ENCODE measurements at regions not wholly inside any gene's neighbourhood (a gene's known extent, or its start where the extent isn't known, plus 50 kb on each side); places are given as distances from the start of the nearest gene placed in this dataset.

DNA sequence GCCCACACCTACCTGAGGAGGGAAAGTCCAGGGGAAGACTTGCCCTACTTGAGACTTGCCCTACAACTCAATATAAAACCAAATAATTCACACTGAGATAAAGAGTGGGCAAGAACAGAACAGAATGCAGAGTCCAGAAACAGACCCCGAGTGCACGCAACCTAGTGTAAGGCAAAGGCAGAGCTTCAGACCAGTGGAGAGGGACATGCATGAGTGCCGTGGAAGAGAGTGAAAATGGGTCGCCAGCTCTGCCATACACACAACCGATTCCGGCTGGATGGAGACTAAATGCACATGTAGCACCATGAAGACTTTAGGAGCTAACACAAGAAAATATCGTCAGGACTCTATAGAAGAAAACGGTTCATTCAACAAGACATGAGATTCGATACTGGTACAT is 58.8 kb upstream of the CST7 start:
- ATAC-seq = no peak
- DNase-seq = no peak
- intact Hi-C loops (cut with micrococcal nuclease) = no loop called here
- Mint-ChIP-seq H3K4me1 (ENCODE audit: low read depth) (no peaks in the 10 kb centered on the region), H3K36me3 (ENCODE audit: low read depth) (no peaks in the 10 kb centered on the region), H3K27ac (no peak overlapping the region), H3K4me3 (no peak overlapping the region), H3K27me3 (no peaks in the 10 kb centered on the region), H3K9me3 (no peaks in the 10 kb centered on the region)
- TF ChIP-seq, protein P1, sequence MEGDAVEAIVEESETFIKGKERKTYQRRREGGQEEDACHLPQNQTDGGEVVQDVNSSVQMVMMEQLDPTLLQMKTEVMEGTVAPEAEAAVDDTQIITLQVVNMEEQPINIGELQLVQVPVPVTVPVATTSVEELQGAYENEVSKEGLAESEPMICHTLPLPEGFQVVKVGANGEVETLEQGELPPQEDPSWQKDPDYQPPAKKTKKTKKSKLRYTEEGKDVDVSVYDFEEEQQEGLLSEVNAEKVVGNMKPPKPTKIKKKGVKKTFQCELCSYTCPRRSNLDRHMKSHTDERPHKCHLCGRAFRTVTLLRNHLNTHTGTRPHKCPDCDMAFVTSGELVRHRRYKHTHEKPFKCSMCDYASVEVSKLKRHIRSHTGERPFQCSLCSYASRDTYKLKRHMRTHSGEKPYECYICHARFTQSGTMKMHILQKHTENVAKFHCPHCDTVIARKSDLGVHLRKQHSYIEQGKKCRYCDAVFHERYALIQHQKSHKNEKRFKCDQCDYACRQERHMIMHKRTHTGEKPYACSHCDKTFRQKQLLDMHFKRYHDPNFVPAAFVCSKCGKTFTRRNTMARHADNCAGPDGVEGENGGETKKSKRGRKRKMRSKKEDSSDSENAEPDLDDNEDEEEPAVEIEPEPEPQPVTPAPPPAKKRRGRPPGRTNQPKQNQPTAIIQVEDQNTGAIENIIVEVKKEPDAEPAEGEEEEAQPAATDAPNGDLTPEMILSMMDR (IDR thresholded peaks at IDR 0.05) = no peak
- CTCF ChIA-PET = no interaction called here
- POLR2A ChIA-PET = no interaction called here

DNA sequence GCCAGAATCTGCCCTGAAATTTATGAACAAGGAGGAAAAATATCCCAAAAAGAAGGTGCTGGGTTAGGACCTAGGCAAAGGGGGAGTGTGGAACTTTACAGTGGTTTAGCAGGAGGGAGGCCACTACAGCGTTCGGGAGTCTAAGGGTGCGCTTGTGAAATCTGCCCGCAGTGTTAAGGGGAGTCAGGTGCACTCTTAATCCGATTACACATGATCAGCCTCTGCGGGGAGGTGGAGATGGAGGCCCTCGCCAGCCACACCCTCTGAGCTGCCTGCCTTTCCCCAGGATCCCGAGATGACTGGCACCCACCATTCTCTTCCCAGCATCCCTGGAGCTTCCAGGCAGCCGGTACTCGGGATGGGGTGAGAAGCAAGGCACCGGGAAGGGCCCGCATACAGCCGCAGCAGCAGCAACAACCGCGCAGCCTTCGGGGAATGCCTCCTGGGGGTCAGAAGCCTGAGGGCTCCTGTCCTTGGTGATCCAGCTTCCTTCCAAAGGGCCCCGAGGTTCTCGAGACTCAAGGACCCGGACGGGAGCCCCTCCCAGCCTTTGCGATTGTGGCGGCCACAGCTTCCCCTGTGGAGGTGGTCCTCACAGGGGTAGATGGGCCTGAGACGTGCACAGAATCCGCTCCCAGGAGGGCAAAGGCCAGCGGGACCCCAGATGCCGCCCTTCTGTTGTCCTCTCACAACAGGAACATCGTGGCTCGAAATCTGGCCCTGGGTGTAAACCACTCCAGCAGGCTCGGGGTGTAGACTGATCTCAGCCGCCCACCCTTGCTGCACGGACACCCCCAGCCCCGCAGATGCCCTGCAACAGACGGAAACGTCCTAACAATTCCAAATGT is 57.3 kb upstream of the CST7 start:
- ChIA-PET CTCF (no interaction called here), POLR2A (interaction anchor here (0.6 kb wide), 1 partner anchor 334 kb away, joined by 3 read pairs; no protein-coding TSS in a partner anchor)
- Mint-ChIP-seq H3K27me3 (no peaks in the 10 kb centered on the region), H3K9me3 (no peaks in the 10 kb centered on the region), H3K4me3 (no peak overlapping the region), H3K4me1 (ENCODE audit: low read depth) (no peaks in the 10 kb centered on the region), H3K27ac (no peak overlapping the region), H3K36me3 (ENCODE audit: low read depth) (no peaks in the 10 kb centered on the region)
- DNase-seq (no peak), ATAC-seq (no peak)
- TF ChIP-seq, protein P1 (IDR thresholded peaks at IDR 0.05) = no peak
- intact Hi-C loops (cut with micrococcal nuclease) = no loop called here

DNA sequence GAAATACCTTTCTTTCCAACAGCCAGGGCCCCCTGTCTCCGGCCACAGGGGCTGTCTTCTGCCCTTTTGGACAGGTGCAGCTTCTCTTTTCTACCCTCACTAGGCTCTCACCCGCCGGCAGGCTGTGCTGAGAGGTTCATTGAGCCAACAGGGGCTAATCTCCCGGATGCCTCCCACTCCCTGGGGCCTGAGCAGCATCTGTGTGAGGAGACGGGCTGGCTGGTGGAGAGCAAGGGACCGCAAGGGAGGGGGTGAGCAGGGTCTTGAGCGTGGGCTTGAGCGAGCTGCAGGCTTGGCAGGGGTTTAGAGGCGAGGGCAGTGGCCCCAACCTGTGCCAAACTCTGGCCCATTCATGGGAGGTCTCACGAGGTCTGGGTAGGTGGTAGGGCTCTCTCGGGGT is 56.5 kb upstream of the CST7 start:
- CTCF ChIA-PET = no interaction called here
- H3K27me3 Mint-ChIP-seq = no peaks in the 10 kb centered on the region

DNA sequence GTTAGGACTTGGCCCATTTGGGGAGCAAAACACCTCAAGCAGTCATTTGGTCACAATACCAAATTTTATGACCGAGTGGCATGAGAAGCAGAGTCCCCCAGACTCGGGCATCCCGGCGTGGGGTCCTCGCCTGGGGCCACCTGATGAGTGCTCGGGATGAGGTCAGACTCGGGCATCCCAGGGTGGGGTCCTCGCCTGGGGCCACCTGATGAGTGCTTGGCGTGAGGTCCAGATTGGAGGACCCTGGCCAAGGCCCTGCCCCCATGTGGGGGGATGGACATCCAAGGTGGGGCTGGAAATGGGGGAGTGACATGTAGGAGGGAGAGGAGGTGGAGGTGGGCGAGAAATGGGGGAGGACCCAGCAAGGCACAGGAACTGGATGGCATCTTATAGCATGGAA is 56.1 kb upstream of the CST7 start:
- ATAC-seq (no peak), DNase-seq (no peak)
- H3K27ac Mint-ChIP-seq = no peak overlapping the region
- TF ChIP-seq, protein P1 (IDR thresholded peaks at IDR 0.05) = no peak
- H3K36me3 Mint-ChIP-seq (ENCODE audit: low read depth) = no peaks in the 10 kb centered on the region
- H3K4me1 Mint-ChIP-seq (ENCODE audit: low read depth) = no peaks in the 10 kb centered on the region
- no peaks in the 10 kb centered on the region for H3K9me3 Mint-ChIP-seq
- no peak overlapping the region for H3K4me3 Mint-ChIP-seq
- no peaks in the 10 kb centered on the region for H3K27me3 Mint-ChIP-seq
- ChIA-PET POLR2A (no interaction called here), CTCF (no interaction called here)
- intact Hi-C loops (cut with micrococcal nuclease) = no loop called here

More for the DNA sequence above, 56.5 kb upstream of the CST7 start:
- H3K4me3 Mint-ChIP-seq = no peak overlapping the region
- POLR2A ChIA-PET = no interaction called here
- no peaks in the 10 kb centered on the region for H3K4me1 Mint-ChIP-seq (ENCODE audit: low read depth)
- TF ChIP-seq, protein P1 (IDR thresholded peaks at IDR 0.05) = no peak
- H3K9me3 Mint-ChIP-seq = no peaks in the 10 kb centered on the region
- ATAC-seq (no peak), DNase-seq (no peak)
- no peak overlapping the region for H3K27ac Mint-ChIP-seq
- no peaks in the 10 kb centered on the region for H3K36me3 Mint-ChIP-seq (ENCODE audit: low read depth)
- intact Hi-C loops (cut with micrococcal nuclease) = no loop called here

DNA sequence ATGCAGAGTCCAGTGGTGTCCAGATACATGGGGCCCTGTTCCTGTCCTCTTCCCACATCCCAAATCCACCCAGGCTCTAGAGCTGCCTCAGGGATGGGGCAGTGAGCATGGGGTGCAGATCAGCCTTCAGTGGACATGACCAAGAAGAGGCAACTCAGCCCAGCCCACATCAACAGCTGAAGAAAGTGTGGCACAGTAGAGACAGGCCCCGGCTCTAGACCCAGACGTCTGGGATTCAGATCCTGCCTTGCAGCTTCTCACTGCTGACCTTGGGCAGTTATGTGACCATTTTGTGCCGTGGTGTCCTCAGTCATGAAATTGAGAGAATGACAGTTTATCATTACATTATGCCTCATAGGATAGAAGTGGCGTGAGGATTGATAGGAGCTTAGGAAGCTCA is 54.6 kb upstream of the CST7 start:
- H3K4me1 Mint-ChIP-seq (ENCODE audit: low read depth) = no peaks in the 10 kb centered on the region
- no peak overlapping the region for H3K27ac Mint-ChIP-seq
- H3K36me3 Mint-ChIP-seq (ENCODE audit: low read depth) = no peaks in the 10 kb centered on the region
- POLR2A ChIA-PET = no interaction called here
- intact Hi-C loops (cut with micrococcal nuclease) = no loop called here
- CTCF ChIA-PET = no interaction called here
- no peak overlapping the region for H3K4me3 Mint-ChIP-seq
- DNase-seq = no peak
- ATAC-seq = no peak
- H3K27me3 Mint-ChIP-seq = no peaks in the 10 kb centered on the region
- peaks cover 10% of the 10 kb centered on the region for H3K9me3 Mint-ChIP-seq
- TF ChIP-seq, protein P1 (IDR thresholded peaks at IDR 0.05) = no peak
